Right ventricle myocardium superior (tissue), 1 donor: ENCODE measurements at regions not wholly inside any gene's neighbourhood (a gene's known extent, or its start where the extent isn't known, plus 50 kb on each side); places are given as distances from the start of the nearest gene placed in this dataset.

ENCODE experiments used
- ATAC-seq: fragments of 200-7000 bp; cut with Tn5 transposase; one replicate; pipeline ENCODE4 v1.9.1; 2020; ENCODE audit warnings: mild to moderate bottlenecking; ENCODE audit not compliant: poor library complexity
- DNase-seq: peaks from one replicate; pipeline ENCODE4 v3.0.0-alpha.2; 2020
- intact Hi-C: fragments of 100-400 bp; cut with DNase I; formaldehyde crosslinking; loops from one replicate; pipeline ENCODE4 v1.11.2; 2022
- donor health status: DM: no; HTN: yes; CAD: no; lungs with severe emphysema.

DNA sequence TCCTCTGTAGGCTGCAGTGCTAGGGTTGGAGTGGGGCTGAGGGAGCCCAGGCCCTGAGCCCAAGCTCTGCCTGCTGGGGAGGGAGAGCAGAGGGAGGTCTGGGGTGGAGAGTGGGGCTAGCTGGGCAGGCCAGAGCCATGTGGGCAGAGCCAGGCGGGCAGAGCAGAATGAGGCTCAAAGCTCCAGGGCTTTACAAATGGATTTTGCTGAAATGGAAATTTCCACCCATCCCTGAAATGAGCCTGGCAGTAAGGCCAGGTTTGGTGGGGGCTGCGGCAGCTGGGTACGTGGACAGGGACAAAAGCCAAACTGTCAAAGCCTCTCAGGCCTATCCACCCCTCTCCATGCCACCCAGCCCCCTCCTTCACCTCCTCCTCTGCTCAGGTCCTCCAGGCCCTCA, 74.2 kb upstream of the ARAP3 start:
- intact Hi-C loops, result no loop called here
- ATAC-seq, result no peak
- no peak for DNase-seq

GRCh38 chr5:141753971-141754713, 72.1 kb upstream of the ARAP3 start:
- intact Hi-C loops, result no loop called here
- ATAC-seq (peak; percentile 45), DNase-seq (no peak)

DNA sequence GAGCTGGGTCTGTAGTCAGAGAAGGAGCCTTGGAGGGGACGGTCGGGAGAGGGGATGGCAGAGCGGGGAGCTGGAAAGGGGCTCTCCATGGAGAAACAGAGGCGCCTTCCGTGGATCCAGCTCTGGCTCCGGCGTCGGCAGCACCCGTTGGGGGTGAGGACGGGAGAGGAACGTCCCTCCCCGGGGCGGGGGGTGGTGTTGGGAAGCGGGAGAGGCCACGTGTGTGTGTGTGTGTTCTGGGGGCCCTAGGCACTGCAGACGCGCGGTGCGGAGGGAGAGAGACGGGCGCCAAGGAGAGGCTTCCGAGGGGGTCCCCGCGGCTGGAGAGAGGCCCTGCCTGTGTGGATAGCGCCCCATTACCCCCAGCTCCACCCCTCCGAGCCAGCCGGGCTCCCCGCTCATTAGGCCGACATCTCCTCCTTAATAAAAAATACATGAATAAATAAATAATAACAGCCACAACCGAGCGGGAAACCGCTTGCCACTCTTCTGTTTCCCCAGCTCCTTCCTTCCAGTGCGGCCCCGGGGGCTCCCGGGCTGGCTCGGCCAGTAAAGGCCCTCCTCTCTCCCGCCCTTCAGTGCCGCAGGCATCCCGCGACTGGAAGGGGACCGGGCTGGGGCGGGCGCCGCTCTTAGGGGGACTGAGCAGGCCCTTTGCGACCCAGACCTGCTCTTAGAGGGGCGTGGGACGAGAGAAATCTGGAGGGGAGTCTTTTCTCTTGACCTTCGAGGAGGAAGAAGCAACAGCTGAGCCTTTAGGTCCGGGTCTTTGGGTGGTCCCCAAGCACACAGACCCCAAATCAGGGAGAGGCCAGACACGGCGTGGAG, 71.3 kb upstream of the ARAP3 start:
- intact Hi-C loops, result no loop called here
- DNase-seq (no peak), ATAC-seq (no peak)

DNA sequence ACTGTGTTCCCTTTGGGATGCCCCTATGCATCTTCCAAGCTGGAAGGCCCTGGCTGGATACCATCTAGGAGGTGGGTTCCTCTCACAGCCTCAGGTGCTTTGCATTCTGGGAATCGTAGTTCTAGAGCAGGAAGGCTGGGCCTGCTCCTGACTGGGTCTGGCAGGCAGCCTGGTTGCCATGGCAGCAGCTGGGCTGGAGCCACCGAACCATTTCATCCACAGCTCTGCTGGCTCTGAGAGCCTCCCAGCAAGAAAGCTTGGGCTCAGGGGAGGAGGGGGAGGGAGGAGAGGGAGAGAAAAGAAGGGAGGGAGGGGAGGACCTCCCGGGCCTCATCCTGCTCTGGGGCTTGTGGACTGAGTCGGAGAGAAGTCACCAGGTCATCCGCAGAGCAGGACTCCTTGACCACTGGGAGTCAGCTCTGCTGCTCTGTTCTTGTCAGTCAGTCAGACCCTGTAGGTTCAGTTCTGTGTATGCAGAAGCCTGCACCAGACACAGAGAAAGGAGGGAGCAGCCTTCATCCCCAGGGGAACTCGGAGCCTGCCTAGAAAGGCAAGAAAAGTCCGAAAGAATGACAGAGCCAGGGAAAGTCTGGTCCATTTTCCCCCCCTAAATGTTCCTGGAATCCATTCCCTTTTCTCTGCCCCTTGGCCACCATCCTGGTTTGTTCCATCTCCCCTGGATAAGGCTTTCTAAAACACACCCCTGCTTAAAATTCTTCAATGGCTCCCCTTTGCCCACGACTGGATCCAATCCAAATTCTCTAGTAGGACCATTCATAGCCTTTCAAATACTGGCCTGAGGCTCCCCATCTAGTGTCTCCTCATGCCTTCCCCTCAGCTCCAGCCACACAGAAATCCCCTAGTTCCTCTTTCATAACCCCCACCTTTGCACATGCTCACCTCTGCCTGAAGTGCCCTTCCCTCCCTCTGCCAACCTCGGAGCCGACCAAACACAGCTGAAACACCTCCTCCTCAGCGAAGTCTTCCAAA, 65.4 kb upstream of the ARAP3 start:
- peak; percentile 95 for ATAC-seq
- intact Hi-C loops, result no loop called here
- peak; percentile 90 for DNase-seq

- ATAC-seq (no peak), DNase-seq (no peak)
- intact Hi-C loops, result no loop called here
These were observed 64.4 kb upstream of the ARAP3 start for GRCh38 chr5:141746395-141746794.

DNA sequence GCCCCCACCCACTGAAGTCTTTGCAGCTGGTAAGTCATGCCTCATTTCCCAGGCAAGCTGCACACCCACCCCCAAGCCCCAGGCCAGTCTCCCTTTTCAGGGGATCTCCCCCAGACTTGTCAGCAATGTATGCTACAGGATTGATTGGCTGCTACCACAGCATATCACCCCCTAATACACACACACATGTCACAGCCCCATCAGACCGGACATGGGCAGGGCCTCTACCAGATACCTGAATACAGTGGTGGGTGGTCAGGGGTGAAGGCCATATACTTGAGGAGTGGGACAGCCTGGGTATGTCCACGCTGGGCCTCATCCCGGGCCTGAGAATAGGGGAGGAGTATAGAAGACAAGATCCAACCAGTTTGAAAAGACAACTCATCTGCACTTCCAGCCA, 63.4 kb upstream of the ARAP3 start:
- ATAC-seq, result no peak
- DNase-seq, result no peak
- intact Hi-C loops, result no loop called here

- ATAC-seq, result no peak
- no peak for DNase-seq
- intact Hi-C loops, result no loop called here
These were observed 61.8 kb upstream of the ARAP3 start for GRCh38 chr5:141743866-141744272.

DNA sequence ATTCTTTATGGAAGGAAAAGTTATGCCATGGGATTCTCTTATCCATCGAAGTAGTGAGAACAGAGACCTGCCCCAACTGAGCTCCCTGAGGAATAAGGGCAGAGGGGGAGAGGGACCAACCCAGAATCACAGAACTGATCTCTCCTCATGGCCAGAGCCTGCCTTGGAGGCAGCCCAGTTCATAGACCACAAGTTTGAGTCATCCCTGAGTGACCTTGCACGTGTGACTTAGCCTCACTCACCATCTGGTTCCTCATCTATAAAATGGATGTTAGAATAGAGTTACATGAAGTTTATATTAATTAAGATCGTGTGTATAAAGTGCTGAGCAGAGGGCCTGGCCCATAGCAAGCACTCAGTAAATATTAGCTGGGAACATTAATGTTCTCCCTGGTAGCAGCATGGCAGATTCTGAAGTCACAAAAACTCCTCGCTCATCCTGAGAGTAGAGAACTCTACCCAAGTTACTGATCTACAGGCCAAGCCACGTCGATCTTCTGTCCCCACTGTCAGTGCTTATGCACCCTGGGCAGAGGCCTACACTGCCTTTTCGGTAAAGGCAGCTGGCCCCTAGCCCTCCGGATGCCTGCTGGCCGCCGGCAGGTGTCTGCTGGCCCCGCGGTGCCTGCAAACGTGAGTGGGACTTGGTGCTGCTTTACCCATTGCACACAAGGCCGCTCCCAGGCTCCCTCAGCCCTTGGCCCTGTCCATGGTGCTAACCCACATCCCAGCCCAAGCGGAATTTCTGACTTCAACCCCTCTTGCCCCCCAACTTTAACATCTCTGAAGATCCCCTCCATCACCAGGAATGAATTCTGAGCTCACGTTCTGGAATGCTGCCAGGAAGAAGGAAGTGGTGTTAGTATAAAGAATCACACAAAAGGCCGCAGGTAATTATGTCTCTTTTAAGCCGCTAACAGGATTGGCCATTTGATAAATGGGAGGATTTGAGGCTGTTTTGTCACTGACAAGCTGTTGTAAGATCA, 61.1 kb upstream of the ARAP3 start:
- DNase-seq (no peak), ATAC-seq (no peak)
- intact Hi-C loops, result no loop called here

DNA sequence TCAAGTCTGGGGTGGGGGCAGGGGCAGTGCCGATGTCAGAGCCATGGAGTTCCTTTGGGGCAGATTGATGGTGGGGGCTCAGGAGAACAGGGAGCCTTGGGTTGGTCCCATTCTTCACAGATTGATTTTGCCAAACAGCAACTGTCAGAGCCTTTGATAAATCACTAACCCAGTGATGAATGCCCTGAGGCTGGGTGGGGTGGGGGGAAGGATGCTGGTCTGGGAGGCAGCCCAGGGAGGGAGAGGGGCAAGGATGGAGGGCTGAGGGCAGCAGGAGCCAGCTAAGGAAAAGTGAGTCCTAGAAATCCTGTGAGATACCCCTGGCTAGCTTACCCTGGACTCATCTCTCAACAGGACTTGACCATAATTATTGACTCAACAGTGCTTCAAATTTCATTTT, 60.1 kb upstream of the ARAP3 start:
- DNase-seq (no peak), ATAC-seq (no peak)
- intact Hi-C loops, result no loop called here

DNA sequence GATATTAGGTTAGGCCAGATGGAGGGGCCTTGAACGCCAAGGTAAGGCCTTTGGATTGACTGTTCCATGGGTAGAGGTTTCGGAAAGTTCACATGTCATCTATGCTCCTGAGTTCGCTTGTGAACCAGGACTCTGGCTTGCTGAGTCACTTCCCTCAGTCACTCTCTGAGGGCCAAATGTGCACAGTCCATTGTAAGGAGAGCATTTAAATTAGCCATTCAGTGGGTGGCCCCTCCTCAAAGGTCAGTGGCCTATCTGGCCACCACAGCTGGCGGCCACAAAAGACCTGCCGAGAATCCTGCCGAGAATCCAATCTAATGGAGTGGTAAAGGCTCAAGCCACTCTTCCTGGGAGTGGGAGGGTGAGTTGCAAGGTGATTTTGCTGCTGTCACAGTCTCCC, 58.9 kb upstream of the ARAP3 start:
- no peak for ATAC-seq
- no peak for DNase-seq
- intact Hi-C loops, result no loop called here

DNA sequence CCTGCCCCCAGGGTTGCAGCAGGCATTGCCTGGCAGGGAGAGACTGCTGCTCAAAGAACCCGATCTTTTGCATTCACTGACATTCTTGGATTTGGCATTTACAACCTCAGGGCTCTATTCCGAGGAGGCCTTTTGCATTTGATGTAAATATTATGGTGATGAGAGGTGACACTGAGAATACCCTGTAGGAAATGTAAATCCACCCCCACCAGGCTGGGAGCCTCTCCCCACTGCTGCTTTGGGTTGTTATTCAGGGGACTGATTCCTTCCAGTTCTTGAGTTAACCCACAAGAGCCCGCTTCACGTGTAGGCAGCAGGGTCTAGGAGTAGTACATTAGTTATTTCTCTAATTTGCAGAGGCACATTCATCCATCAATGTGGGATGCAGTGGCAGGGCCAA, 55.5 kb upstream of the ARAP3 start:
- intact Hi-C loops, result no loop called here
- DNase-seq (no peak), ATAC-seq (no peak)

- DNase-seq (no peak), ATAC-seq (no peak)
- intact Hi-C loops, result no loop called here
These were observed 53.8 kb upstream of the ARAP3 start for GRCh38 chr5:141735823-141736222.

GRCh38 chr5:141734501-141735229, 52.6 kb upstream of the ARAP3 start:
- DNase-seq, result no peak
- no peak for ATAC-seq
- intact Hi-C loops, result no loop called here

DNA sequence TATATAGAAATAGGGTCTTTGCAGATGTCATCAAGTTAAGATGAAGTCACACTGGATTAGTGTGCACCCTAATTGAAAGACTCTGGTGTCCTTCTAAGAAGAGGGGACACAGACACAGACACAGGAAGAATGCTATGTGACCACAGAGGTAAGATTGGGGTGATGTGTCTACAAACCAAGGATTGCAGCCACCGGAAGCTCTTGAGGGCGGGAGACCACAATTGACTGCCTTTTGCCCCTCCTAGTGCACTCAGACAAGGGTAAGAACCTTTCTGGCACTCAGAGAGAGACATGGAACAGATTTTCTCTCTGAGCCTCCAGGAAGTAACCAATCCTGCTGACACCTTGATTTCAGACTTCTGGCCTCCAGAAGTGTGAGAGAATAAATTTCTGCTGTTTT, 51.2 kb upstream of the ARAP3 start:
- DNase-seq (no peak), ATAC-seq (no peak)
- intact Hi-C loops, result no loop called here

- intact Hi-C loops, result no loop called here
- no peak for ATAC-seq
- no peak for DNase-seq
These were observed 50.4 kb upstream of the ARAP3 start for GRCh38 chr5:141732417-141732816.
